COLO829 (cell line): ENCODE measurements at regions not wholly inside any gene's neighbourhood (a gene's known extent, or its start where the extent isn't known, plus 50 kb on each side); places are given as distances from the start of the nearest gene placed in this dataset.
"Not testable (repeated sequence)": the region's sequence is repeated elsewhere in the genome, so short reads cannot be mapped to it uniquely, and the experiment has no call there.

Source experiments
- DNase-seq: peaks from one replicate; pipeline ENCODE4 v3.0.0; 2012; ENCODE audit warnings: low spot score

- DNase-seq, result no peak
Observed at GRCh38 chr3:177249203-177249602, 51.9 kb upstream of the TBL1XR1 start.

GRCh38 chr3:177250151-177250550 is 52.9 kb upstream of the TBL1XR1 start:
- DNase-seq, result no peak

GRCh38 chr3:177251755-177252154 is 54.5 kb upstream of the TBL1XR1 start:
- DNase-seq, result no peak

- peak; percentile 61 for DNase-seq
Observed at GRCh38 chr3:177257006-177257405, 59.7 kb upstream of the TBL1XR1 start.

GRCh38 chr3:177257625-177258024 is 60.3 kb upstream of the TBL1XR1 start:
- DNase-seq, result no peak

GRCh38 chr3:177262396-177262795 is 65.1 kb upstream of the TBL1XR1 start:
- no peak for DNase-seq

GRCh38 chr3:177263615-177264368 is 66.5 kb upstream of the TBL1XR1 start:
- DNase-seq, result no peak

GRCh38 chr3:177271811-177272501 is 74.7 kb upstream of the TBL1XR1 start:
- DNase-seq, result not testable (repeated sequence)

GRCh38 chr3:177278016-177278415 is 80.7 kb upstream of the TBL1XR1 start:
- no peak for DNase-seq

GRCh38 chr3:177279118-177279815 is 82.0 kb upstream of the TBL1XR1 start:
- no peak for DNase-seq

GRCh38 chr3:177281292-177282118 is 84.2 kb upstream of the TBL1XR1 start:
- no peak for DNase-seq

GRCh38 chr3:177282119-177282655 is 84.9 kb upstream of the TBL1XR1 start:
- no peak for DNase-seq

GRCh38 chr3:177283983-177284382 is 86.7 kb upstream of the TBL1XR1 start:
- no peak for DNase-seq

GRCh38 chr3:177284383-177284881 is 87.2 kb upstream of the TBL1XR1 start:
- DNase-seq, result no peak

- DNase-seq, result no peak
Observed at GRCh38 chr3:177286034-177286433, 88.8 kb upstream of the TBL1XR1 start.

- DNase-seq, result no peak
Observed at GRCh38 chr3:177287231-177287630, 89.9 kb upstream of the TBL1XR1 start.

- DNase-seq, result no peak
Observed at GRCh38 chr3:177290633-177291032, 93.4 kb upstream of the TBL1XR1 start.

- DNase-seq, result no peak
Observed at GRCh38 chr3:177294221-177294620, 96.9 kb upstream of the TBL1XR1 start.

GRCh38 chr3:177295116-177295515 is 97.8 kb upstream of the TBL1XR1 start:
- DNase-seq, result no peak

GRCh38 chr3:177299250-177299649 is 102.0 kb upstream of the TBL1XR1 start:
- no peak for DNase-seq

- no peak for DNase-seq
Observed at GRCh38 chr3:177300039-177300833, 103.0 kb upstream of the TBL1XR1 start.
